GM21619 (cell line): ENCODE measurements at regions not wholly inside any gene's neighbourhood (a gene's known extent, or its start where the extent isn't known, plus 50 kb on each side); places are given as distances from the start of the nearest gene placed in this dataset.
"Not testable (repeated sequence)": the region's sequence is repeated elsewhere in the genome, so short reads cannot be mapped to it uniquely, and the experiment has no call there.

Source experiments
- ATAC-seq: cut with Tn5 transposase; IDR thresholded peaks from one replicate; pipeline ENCODE4 v1.9.1; 2021; ENCODE audit not compliant: unreplicated experiment

DNA sequence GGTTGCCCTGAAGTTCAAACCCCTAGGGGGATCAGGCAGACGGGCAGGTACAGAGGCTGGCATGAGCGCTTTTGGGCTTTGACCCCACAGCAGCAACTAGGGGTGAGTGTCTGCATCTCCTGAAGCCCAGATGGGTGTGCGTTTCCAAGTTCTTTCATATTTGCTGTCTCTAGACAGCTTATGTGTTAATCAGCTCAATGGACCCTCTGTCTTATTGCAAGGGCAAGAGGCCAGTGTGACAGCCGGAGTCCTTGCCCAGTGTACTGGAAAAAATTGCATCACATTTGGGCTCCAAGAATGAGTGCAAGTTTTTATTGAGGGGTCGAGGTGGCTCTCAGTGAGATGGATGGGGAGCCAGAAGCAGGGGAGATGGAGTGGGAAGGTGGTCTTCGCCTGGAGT lies 1863.7 kb upstream of the RAG2 start:
- ATAC-seq: no peak

DNA sequence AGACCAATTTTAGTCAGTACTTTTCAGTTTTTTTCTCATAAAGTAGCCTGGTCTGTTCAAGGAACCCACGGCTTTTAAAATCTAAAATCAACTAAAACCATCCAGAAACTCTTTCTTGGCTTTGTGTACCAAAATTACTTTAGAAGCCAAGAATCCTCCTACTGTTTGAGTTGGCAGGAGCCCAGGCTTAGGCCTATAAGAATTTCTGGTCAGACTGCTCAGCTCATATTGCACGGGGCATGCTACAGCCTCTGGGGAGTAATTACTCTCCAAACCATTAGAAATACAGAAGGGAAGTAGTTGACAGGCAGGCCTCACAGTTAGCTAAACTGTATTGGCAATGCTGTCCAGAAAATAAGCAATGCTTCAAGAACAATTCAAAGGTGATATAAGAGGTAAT lies 1862.9 kb upstream of the RAG2 start:
- no peak for ATAC-seq

DNA sequence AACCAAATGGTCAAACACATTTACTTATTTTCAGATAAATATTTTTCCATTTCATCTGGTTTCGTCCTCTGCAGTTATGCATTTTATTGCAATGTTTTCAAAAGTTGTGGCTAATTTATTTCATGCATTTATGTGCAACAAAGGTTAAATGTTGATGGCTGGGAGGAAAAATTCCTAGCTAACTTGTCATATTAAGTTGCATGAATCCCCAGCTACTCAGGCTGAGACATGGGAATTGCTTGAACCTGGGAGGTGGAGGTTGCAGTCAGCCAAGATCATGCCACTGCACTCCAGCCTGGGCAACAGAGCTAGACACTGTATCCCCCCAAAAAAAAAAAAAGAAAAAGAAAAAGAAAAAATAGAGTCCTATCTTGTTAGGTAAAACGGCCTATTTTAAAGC lies 1862.4 kb upstream of the RAG2 start:
- no peak for ATAC-seq

DNA sequence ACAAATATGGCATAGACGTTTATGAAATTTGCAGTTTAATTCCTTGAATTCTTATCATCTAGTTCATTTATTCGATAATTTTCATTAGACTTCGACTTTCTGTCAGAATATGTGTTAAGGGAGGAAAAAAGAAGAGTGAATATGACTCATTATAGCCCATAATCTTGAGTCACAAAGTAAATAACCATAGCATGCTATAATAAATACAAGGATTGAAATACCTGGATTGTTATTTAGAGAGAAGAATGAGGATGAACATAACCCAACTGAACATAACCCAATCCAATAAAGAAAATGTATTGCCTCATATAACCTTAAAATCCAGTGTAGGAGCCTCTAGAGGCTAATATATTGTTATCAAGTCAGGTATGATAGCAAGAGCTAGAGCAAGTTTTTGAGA lies 1858.3 kb upstream of the RAG2 start:
- no peak for ATAC-seq

DNA sequence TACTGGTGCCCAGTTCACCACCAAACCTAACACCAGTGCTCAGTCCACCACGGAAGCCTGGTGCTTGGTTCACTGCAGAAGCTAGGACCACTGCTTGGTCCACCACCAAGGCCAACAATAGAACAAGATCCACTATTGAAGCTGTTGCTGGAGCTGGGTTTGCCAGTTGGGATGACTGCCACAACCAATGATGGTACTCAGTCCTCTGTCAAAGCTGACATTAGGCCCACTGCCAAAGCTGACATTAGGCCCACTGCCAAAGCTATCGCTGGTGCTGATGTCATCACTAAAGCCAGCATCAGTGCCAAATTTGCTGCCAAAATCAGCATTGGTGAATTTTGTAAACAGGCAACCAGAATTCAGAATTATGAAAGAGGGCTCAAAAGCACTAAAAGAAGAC lies 1850.2 kb upstream of the RAG2 start:
- no peak for ATAC-seq

DNA sequence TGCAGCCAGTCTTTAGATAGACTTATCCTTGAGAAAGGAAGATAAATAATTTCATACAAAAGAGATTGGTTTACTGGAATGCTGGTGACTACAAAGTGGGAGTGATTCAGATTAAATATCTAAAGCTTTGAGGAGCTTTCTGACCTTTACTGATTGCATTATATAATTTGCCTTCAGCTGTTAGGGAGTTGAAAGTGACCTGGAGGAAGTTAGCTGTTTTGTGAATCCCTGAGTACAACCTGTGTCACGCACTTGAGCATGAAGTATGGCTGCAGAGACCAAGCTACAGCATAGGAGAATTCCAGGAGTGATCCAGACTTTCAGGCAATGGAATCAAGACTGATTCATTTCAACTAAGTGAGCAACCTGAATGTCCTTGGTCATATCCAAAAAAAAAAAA lies 1848.3 kb upstream of the RAG2 start:
- no peak for ATAC-seq

DNA sequence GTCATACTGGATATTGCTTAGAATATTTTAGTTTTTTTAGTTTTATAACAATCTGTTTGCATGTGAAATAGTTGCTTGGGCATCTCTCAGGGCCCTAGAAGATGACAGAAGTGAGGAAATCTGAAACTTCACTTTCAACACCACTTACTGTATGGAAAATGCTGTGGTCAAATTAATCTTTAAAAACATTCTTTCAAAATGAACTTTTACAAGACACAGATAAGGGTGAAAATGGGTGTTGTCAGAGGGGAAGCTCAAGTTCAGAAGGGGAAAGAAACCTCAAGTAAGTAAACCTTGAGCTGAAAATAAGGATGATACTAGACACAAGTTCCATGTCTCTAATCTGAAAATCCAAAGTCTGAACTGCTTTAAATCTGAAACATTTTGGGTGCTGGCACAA lies 1840.1 kb upstream of the RAG2 start:
- ATAC-seq: no peak

DNA sequence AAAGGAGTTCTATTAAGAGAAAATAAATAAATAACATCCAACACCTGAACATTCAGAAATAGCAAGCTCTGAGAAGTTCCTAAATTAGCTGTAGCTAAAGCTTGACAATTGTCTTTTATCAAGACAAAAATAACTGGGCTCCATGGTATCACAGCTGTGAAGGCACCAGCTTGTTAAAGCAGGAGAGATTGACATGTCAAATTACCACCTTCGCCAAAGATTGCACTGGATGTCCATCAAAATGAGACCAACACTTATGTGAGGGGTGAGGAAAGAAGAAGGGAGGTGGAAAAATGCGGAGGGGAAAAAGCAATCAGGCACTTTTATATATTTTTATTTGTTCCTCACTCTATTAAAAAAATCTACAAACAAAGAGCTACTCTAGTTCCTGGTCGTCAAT lies 1827.5 kb upstream of the RAG2 start:
- ATAC-seq: no peak

DNA sequence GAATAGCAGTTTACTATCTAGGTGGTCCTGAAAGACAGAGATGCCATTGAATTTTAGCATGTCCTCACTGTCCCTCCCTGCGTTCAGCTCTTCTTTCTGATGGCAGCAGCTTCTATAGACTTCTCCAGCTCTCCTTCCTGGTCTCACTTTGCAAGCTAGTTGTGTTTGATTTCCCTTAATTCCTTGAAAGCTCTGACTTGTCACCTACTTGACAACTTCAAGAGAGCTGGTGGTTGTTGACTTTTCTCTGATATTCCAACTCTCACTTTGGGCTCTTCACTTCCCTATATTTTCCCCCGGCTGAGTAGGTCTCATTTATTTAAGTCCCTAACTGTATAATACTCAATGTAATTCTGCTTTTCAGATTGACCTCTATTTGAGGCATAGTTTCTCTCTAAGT lies 1825.0 kb upstream of the RAG2 start:
- ATAC-seq: no peak

DNA sequence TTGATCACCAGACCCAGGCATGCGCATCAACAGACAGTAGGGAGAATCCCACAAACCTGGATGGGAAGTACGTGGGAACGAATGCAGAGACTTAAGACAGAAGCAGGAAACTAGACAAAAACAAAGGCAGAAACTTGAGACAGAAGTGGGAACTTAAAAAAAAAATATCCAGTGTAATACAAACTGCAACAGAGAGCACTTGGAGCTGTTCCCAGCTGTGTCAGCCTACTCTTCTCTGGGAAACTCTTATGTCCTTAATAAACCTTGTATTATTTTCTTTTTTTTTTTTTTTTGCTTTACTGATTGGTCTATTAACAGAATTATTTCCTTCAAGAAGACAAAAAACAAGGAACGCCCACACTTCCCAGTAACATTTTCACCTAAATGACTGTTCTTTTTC lies 1818.1 kb upstream of the RAG2 start:
- ATAC-seq: no peak

DNA sequence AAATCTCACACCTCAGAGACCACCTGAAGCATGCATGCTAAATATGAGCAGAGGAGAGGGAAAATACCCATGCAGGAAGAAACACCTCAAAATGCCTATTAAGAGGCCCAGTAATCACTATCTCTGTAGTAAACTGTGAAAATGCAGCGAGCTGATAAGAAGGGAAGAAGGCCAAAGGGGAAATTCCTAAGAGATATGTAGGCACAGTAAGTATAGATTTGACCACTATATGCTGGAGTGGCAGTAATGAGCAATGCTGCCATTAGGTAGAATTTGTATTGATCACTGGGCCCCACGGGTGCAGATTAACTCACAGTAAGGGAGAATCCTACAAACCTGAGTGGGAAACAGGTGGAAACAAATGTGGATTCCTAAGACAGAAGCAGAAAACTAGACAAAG lies 1813.1 kb upstream of the RAG2 start:
- ATAC-seq: no peak

DNA sequence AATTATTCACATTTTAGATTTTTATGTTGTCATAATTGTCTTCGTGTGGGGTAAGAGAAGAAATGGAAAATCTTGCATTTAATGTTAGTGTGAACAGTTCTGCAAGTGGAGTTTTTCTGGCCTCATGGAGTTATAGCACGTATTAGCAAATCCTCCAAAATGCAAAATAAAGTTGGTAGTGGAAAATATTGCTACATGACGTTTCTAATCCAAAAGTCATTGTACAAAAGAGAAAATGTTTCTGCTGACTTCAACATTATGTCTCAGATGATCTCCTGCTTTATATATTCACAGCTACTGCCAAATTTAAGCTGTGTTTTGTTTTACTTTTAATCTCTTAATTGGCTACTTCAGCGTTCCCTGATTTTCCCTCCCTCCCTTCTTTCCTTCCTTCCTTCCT lies 1804.0 kb upstream of the RAG2 start:
- ATAC-seq: no peak

DNA sequence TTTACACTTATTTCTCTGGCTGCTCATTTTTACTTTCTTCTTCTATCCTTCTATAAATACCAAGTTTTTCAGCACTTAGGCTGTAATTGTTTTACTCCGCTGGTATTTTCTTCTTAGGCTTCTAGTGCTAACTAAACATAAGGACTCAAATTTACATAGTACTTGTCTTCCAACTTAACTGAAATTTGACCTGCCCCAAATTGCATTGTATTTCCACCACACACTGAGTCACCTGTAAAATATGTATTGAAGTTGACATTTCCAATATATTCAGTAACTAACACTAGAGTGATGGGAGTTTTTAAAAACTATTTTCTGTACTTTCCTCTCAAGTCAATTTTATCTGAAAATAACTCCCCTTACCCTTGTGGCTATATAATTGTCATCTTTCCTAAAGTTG lies 1794.1 kb upstream of the RAG2 start:
- no peak for ATAC-seq

DNA sequence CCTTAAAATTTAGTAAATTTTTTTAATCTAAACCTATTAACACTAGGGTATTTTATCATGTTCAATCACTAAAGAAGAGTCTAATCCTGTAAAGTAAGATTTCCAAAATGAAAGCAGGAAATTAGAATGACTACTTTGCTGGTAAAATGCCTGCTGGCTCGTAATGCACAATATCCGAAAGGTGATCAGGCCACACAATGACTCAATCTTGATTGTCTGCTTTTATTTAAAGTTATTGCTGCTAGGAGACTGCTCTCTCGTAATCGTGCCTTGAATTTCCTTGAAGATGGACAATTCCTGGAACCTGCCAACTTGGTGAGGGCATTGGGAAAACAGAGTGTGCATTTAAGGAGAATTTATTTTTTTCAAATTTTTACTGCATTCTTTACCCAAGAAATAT lies 1786.5 kb upstream of the RAG2 start:
- ATAC-seq: no peak

DNA sequence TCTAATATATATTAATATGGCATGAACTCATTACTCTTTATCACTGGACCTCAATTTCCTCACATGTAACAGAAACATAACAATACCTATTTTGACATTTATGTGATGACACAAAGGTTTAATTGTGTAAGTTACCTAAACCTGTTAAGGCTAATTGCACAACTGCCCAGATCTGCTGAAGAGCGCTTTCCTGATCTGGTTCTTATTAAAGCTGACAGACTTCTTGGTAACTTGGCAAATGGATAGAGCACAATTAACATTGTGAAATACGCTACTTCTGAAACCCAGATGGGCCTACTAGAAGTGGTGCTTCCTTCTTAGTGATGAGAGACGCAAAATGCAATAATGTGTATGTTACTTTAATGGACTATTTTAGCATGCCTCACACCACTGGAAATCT lies 1767.2 kb upstream of the RAG2 start:
- no peak for ATAC-seq

DNA sequence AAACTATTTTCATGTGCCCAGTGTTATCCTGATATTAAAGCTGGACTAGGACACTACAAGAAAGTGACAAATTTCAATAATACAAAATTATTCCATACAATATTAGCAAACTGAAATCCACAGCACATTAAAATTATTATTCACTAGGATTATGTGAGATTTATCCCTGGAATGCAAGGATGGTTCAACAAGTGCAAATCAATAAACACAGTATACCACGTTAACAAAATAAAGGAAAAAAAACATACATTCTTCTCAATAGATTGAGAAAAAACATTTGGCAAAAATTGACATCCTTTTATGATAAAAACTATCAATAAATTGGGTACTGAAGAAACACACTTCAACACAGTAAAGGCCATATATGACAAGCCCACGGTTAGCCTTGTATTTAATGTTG lies 1758.2 kb upstream of the RAG2 start:
- ATAC-seq: no peak

DNA sequence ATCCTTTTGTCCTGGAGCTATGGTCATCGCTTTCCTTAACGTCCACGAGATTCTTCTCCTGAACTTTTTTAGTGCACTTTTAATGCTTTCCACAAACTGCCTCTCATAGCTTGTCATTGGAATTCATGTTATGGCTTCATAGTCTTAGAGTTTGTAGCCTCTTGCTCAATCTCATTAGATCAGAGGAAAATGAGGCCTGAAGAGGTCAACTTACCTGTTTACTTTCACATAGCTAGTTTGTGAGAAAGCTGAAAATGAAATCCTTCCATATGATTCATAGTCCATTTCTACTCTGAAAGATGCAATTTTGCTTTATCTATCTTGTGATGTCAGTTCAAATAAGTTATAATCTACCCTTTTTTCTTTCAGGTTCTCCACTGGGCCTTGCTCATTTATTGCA lies 1747.2 kb upstream of the RAG2 start:
- ATAC-seq: no peak

DNA sequence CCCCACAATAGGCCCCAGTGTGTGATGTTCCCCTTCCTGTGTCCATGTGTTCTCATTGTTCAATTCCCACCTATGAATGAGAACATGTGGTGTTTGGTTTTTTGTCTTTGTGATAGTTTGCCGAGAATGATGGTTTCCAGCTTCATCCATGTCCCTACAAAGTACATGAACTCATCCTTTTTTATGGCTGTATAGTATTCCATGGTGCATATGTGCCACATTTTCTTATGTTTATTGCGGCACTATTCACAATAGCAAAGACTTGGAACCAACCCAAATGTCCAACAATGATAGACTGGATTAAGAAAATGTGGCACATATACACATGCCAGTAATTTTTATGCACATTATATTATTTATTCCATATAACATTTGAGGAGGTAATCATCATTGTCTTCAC lies 1743.6 kb upstream of the RAG2 start:
- ATAC-seq: not testable (repeated sequence)

DNA sequence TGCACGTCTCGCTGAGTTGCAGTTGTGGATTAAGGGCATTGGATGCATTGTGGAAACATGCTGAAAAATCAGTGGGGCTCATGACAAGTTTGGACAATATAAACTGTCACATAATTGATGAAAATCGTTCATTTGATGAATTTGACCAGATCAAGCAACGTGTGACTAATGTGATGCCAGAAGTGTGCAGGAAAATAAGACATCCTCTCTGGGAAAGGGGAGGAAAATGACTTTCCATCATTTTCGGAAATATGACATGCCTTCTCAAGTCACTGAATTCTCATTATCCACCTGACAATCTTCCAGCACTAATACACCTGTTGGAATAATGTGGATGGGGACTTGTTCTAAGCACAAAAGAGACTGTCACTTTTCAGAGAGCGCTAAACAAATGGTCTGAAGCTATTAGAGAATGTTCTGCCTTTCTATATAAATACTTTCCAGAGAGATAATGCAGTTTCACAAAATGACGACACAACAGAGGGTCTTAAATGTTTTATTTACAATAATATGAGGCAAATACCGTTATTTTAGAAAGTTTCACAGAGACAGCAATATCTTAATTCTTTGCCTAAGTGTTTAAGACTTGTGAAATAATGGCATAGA lies 1741.9 kb upstream of the RAG2 start:
- no peak for ATAC-seq

DNA sequence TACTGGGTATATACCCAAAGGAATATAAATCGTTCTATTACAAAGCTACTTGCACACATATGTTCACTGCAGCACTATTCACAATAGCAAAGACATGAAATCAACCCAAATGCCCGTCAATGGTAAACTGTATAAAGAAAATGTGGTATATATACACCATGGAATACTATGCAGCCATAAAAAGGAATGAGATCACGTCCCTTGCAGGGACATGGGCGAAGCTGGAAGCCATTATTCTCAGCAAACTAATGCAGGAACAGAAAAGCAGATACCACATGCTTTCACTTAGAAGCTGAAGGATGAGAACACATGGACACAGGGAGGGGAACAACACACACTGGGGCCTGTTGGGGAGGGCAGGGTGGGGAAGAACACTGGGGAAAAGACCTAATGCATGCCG lies 1740.0 kb upstream of the RAG2 start:
- not testable (repeated sequence) for ATAC-seq

DNA sequence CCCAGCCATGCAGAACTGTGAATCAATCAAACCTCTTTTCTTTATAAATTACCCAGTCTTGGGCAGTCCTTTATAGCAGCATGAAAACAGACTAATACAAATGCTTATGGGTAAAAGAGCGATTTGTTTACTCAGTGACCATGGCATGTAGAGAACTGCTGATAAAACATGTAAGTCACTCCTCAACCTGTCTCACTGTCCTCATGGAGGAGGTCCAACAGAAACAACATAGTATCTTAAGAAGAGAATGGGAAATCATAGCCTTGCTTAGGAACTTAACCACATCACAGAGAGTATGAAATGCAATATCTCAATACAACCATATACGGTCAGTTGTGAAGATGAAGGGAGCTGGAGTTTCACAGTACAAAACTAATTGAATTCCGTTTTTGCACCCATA lies 1734.0 kb upstream of the RAG2 start:
- ATAC-seq: no peak

DNA sequence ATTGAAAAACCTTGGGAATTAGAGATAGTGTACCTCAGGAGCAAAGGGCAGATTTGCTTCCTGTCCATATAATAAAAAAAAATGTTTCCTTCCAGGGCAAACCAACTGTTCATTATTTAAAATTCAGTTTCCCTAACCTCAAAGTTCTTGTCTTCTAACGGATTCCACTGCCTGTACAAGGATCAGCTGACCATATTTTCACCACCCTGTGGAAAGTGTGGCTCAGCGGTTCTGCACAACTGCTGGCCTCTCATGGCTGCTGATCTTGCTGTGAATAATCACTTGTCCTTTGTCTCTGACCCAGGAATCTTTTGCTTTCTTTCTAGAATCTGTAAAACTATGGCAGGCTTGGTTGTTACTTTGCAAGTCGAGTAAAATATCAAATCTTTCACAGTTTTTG lies 1732.5 kb upstream of the RAG2 start:
- ATAC-seq: no peak

DNA sequence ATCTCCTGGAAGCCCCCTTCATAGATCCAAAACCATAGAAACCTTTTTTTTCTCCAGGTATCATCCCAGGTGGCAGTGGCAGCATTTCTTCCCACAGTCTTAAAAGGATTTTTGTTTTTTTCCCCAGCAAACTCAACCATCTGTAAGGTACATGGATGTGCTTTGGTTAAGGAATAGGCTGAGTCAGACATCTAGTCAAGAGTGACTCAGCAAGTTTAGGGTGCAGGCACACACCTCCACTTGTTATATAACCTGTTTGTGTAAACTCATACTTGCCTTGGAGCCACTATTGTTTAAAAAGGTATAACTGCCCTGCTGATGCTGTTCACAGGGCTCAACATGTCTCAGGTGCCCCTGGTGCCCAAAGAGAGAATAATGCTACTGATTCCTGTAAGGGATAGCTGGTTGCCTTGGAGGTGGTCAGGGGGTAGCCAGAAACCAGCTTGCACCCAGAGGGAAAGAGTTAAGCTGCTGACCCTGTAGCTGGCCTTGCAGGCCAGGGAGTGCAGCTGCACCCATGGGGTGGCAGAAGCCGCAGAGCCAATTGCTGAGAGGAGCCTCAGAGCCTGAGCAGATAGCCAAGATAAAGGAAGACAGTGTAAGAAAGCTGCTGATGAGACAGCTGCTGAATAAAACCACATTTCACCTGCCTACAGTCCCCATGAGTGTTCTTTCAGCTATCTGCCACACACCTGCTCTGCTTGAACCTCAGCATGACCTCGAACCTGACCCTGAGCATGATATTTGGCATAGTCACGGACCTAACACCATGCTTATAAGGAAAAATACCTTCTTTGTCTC lies 1726.1 kb upstream of the RAG2 start:
- ATAC-seq: no peak
